ENCODE measurements at regions not wholly inside any gene's neighbourhood (a gene's known extent, or its start where the extent isn't known, plus 50 kb on each side); places are given as distances from the start of the nearest gene placed in this dataset.

DNA sequence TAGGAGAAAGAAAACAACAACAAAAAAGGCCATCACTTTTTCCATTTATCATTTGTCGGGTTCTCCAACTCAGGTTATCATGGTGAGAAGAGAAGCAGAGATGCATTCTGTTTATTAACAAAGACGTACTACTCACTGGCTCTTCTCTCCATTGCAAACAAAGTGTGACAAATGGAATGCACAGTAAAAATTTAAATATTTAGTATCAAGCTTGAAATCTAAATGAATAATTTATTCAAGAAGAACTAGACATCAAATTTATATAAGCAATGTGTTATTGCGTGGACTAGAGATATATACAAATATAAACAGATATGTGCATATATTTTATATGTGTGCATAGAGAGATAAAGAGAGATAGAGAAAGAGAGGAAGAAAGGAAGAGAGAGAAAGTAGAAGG lies 236.5 kb downstream of the DSEL start:
- no peak for DNase-seq
- Histone ChIP-seq H3K4me1 (no peaks in the 10 kb centered on the region), H3K36me3 (no peaks in the 10 kb centered on the region), H3K27me3 (no peaks in the 10 kb centered on the region), H3K4me3 (no peak overlapping the region), H3K27ac (no peak overlapping the region), H3K9me3 (no peaks in the 10 kb centered on the region)
- ATAC-seq = no peak
- intact Hi-C loops (cut with DNase I) = no loop called here
- TF ChIP-seq, protein P1, sequence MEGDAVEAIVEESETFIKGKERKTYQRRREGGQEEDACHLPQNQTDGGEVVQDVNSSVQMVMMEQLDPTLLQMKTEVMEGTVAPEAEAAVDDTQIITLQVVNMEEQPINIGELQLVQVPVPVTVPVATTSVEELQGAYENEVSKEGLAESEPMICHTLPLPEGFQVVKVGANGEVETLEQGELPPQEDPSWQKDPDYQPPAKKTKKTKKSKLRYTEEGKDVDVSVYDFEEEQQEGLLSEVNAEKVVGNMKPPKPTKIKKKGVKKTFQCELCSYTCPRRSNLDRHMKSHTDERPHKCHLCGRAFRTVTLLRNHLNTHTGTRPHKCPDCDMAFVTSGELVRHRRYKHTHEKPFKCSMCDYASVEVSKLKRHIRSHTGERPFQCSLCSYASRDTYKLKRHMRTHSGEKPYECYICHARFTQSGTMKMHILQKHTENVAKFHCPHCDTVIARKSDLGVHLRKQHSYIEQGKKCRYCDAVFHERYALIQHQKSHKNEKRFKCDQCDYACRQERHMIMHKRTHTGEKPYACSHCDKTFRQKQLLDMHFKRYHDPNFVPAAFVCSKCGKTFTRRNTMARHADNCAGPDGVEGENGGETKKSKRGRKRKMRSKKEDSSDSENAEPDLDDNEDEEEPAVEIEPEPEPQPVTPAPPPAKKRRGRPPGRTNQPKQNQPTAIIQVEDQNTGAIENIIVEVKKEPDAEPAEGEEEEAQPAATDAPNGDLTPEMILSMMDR (IDR thresholded peaks at IDR 0.05) = no peak

DNA sequence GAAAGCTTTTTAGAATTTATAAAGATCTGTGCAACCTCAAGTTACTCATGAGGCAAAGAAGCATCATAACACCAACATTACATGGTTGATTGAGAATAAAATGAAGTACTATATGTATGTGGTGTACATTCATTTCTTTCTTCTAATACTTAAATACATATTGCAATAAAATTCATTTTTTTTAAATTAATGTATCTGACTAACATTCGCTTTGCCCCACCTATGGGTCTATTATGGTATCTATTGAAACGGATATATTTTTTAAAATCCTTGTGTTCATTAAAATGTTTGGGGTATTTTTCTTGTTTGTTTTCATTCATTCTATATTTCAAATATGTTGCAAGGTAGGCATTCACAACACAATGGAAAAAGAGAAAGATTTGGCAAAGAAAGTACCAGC lies 237.5 kb downstream of the DSEL start:
- no peaks in the 10 kb centered on the region for H3K4me1 ChIP-seq
- H3K4me3 ChIP-seq = no peak overlapping the region
- intact Hi-C loops (cut with DNase I) = no loop called here
- TF ChIP-seq, protein P1 (IDR thresholded peaks at IDR 0.05) = no peak
- no peaks in the 10 kb centered on the region for H3K36me3 ChIP-seq
- no peak for ATAC-seq
- H3K27me3 ChIP-seq = no peaks in the 10 kb centered on the region
- H3K9me3 ChIP-seq = no peaks in the 10 kb centered on the region
- no peak for DNase-seq
- H3K27ac ChIP-seq = no peak overlapping the region

DNA sequence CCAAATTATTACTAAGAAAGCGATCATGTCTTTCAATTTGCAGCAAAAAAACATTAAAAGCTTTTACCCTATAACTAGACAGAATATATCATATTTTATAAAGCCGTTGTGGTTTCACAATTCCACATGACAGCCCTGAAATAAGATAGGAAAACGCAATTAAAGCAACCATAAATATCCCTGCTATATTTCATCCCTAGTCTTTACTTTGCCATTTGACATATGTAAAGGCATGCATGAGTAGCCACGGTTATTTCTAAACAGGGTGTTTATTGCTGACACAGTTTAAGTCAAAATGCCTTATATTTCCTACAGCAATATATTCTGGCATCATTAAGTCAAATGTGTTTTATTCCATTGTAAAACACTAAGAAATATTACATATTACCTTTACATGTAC lies 239.9 kb downstream of the DSEL start:
- no peak overlapping the region for H3K4me3 ChIP-seq
- H3K27me3 ChIP-seq = no peaks in the 10 kb centered on the region
- no peaks in the 10 kb centered on the region for H3K4me1 ChIP-seq
- H3K9me3 ChIP-seq = no peaks in the 10 kb centered on the region
- ATAC-seq (no peak), DNase-seq (no peak)
- intact Hi-C loops (cut with DNase I) = no loop called here
- TF ChIP-seq, protein P1 (IDR thresholded peaks at IDR 0.05) = no peak
- H3K27ac ChIP-seq = no peak overlapping the region
- H3K36me3 ChIP-seq = no peaks in the 10 kb centered on the region

DNA sequence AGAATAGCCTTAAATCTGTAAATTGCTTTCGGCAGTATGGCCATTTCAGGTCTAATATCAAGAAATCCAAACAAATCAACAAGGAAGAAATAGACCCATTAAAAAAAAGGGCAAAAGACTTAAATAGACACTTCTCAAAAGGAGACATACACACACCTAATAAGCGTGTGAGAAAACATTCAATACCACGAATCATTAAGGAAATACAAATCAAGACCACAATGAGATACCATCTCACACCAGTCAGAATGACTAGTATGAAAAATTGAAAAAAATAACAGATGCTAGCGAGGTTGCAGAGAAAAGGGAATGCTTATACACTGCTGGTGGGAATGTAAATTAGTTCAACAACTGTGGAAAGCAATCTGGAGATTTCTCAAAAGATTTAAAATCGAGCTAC lies 243.2 kb downstream of the DSEL start:
- Histone ChIP-seq H3K4me1 (no peaks in the 10 kb centered on the region), H3K27ac (no peak overlapping the region), H3K9me3 (no peaks in the 10 kb centered on the region), H3K36me3 (no peaks in the 10 kb centered on the region), H3K4me3 (no peak overlapping the region), H3K27me3 (no peaks in the 10 kb centered on the region)
- DNase-seq (no peak), ATAC-seq (no peak)
- TF ChIP-seq, protein P1 (IDR thresholded peaks at IDR 0.05) = no peak
- intact Hi-C loops (cut with DNase I) = no loop called here

DNA sequence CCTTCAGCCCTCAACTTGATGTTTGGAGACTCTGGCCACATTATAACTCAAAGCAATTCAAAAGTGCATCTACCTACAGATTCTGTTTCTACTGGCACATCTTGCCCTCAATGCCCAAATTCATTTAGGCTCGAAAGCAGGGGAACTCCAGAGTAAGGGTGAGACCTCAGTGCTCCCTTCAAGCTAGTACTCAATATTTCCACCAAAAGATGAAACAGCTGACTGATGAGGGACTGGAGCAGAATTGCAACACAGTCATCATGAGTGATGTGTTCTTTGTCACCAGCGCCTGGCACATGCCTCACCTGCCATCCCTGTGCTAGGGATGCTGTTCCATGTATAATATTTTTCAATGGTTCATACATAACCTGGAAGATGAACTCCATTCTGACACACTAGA lies 247.3 kb downstream of the DSEL start:
- Histone ChIP-seq H3K27me3 (no peaks in the 10 kb centered on the region), H3K4me3 (no peak overlapping the region), H3K9me3 (no peaks in the 10 kb centered on the region), H3K36me3 (no peaks in the 10 kb centered on the region), H3K27ac (no peak overlapping the region), H3K4me1 (peaks cover 10% of the 10 kb centered on the region)
- TF ChIP-seq, protein P1 (IDR thresholded peaks at IDR 0.05) = no peak
- ATAC-seq (no peak), DNase-seq (no peak)
- intact Hi-C loops (cut with DNase I) = no loop called here

DNA sequence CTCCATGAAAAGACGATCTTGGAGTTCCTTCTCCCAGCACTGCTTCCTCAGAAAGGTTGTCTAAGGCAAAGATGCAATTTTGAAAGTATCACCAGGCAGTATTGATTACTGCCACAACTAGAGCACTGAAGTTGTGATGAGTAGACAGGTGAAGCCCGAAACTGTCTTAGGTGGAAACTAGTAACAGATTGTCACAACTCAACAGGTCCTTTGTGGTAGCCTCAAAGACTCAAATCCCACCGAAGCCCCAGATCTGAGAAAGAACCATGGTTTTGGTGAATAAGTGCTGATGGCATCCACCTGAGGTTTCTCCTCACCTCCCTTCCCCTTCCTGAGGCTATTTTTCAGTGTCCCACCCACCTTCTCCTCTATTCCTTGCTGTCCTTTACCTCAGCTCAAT lies 248.0 kb downstream of the DSEL start:
- no peak overlapping the region for H3K4me3 ChIP-seq
- H3K9me3 ChIP-seq = no peaks in the 10 kb centered on the region
- DNase-seq = no peak
- peaks cover 10% of the 10 kb centered on the region for H3K4me1 ChIP-seq
- H3K27ac ChIP-seq = no peak overlapping the region
- H3K27me3 ChIP-seq = no peaks in the 10 kb centered on the region
- TF ChIP-seq, protein P1 (IDR thresholded peaks at IDR 0.05) = no peak
- ATAC-seq = no peak
- intact Hi-C loops (cut with DNase I) = no loop called here
- H3K36me3 ChIP-seq = no peaks in the 10 kb centered on the region

Measured in upper lobe of right lung (tissue), 1 donor.